ENCODE measurements at regions not wholly inside any gene's neighbourhood (a gene's known extent, or its start where the extent isn't known, plus 50 kb on each side); places are given as distances from the start of the nearest gene placed in this dataset.

GRCh38 chr14:97724265-97724731 is 927.1 kb downstream of the VRK1 start:
- Histone ChIP-seq H3K36me3 (no peaks in the 10 kb centered on the region), H3K4me1 (no peaks in the 10 kb centered on the region), H3K4me3 (no peak overlapping the region), H3K9me3 (peaks cover 0 to 4% (median 0%) of the 10 kb centered on the region in 3 donors), H3K27me3 (no peaks in the 10 kb centered on the region), H3K27ac (no peak overlapping the region)
- no peak for TF ChIP-seq CTCF (IDR thresholded peaks at IDR 0.05)
- intact Hi-C loops (cut with DNase I; ENCODE audit: low total_unique reads): loop anchor here (10.0 kb wide), 1 partner anchor 359 kb away; no protein-coding TSS in a partner anchor
- DNase-seq: no peak

DNA sequence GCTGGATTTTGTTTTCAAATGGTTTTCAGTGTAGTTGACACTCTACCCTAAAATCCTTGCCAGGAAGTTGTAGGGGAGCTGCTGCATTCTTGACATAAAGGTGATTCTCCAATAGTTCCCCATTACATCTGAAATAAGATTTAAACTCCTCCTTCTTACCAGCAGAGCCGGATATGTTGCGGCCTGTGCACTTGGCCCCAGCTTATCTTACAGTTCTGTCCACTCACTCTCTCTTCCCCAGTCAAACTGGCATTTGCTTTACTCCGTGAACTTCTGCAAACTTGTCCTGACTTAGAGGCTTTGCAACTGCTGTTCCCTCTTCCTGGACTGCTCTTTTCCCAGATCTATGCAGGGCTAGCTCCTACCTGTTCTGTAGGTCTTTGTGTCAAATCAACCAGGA is 929.5 kb downstream of the VRK1 start:
- no peak for TF ChIP-seq CTCF (IDR thresholded peaks at IDR 0.05)
- no peaks in the 10 kb centered on the region for H3K4me1 ChIP-seq

GRCh38 chr14:97730706-97731105 is 933.5 kb downstream of the VRK1 start:
- Histone ChIP-seq H3K27ac (no peak overlapping the region), H3K36me3 (no peaks in the 10 kb centered on the region), H3K27me3 (no peaks in the 10 kb centered on the region), H3K9me3 (no peaks in the 10 kb centered on the region), H3K4me1 (no peaks in the 10 kb centered on the region), H3K4me3 (no peak overlapping the region)
- no peak for TF ChIP-seq CTCF (IDR thresholded peaks at IDR 0.05)
- DNase-seq: no peak
- intact Hi-C loops (cut with DNase I; ENCODE audit: low total_unique reads): no loop called here

More for the DNA sequence above, 929.5 kb downstream of the VRK1 start:
- intact Hi-C loops (cut with DNase I; ENCODE audit: low total_unique reads): loop anchor here (10.0 kb wide), 1 partner anchor 362 kb away; no protein-coding TSS in a partner anchor
- no peaks in the 10 kb centered on the region for H3K9me3 ChIP-seq
- no peak for DNase-seq
- no peaks in the 10 kb centered on the region for H3K27me3 ChIP-seq
- no peak overlapping the region for H3K4me3 ChIP-seq
- H3K27ac ChIP-seq: no peak overlapping the region
- no peaks in the 10 kb centered on the region for H3K36me3 ChIP-seq

GRCh38 chr14:97731800-97732199 is 934.6 kb downstream of the VRK1 start:
- no peaks in the 10 kb centered on the region for H3K4me1 ChIP-seq
- H3K9me3 ChIP-seq: no peaks in the 10 kb centered on the region
- intact Hi-C loops (cut with DNase I; ENCODE audit: low total_unique reads): no loop called here
- no peaks in the 10 kb centered on the region for H3K36me3 ChIP-seq
- H3K27me3 ChIP-seq: no peaks in the 10 kb centered on the region
- no peak for DNase-seq
- H3K4me3 ChIP-seq: no peak overlapping the region
- no peak overlapping the region for H3K27ac ChIP-seq
- TF ChIP-seq CTCF (IDR thresholded peaks at IDR 0.05): no peak

DNA sequence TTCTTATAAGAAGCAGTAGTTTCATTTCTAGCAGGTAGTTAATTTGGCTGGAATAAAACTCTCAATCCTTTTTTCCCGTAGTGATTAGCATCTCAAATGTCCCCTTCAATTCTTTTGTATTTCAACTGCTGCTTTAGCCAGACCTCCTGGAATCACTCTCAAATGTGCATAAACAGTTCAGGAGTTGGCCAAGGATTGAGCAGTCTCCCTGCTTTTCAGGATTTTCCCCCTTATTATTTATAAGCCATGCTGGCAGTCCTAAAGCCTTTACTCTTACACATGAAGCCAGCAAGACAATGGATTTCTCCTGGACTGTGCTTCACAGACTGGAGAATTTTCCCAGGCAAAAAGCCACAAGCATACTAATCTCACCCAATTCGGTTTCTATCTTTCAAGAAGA is 950.1 kb downstream of the VRK1 start:
- Histone ChIP-seq H3K36me3 (no peaks in the 10 kb centered on the region), H3K4me3 (no peak overlapping the region), H3K9me3 (no peaks in the 10 kb centered on the region), H3K4me1 (no peaks in the 10 kb centered on the region), H3K27me3 (no peaks in the 10 kb centered on the region), H3K27ac (no peak overlapping the region)
- no peak for TF ChIP-seq CTCF (IDR thresholded peaks at IDR 0.05)
- intact Hi-C loops (cut with DNase I; ENCODE audit: low total_unique reads): no loop called here
- no peak for DNase-seq

GRCh38 chr14:97748616-97749015 is 951.4 kb downstream of the VRK1 start:
- Histone ChIP-seq H3K27ac (no peak overlapping the region), H3K4me3 (no peak overlapping the region), H3K4me1 (no peaks in the 10 kb centered on the region), H3K9me3 (no peaks in the 10 kb centered on the region), H3K27me3 (no peaks in the 10 kb centered on the region), H3K36me3 (no peaks in the 10 kb centered on the region)
- DNase-seq: no peak
- intact Hi-C loops (cut with DNase I; ENCODE audit: low total_unique reads): no loop called here
- TF ChIP-seq CTCF (IDR thresholded peaks at IDR 0.05): no peak
